H9 (cell line): ENCODE measurements at regions not wholly inside any gene's neighbourhood (a gene's known extent, or its start where the extent isn't known, plus 50 kb on each side); places are given as distances from the start of the nearest gene placed in this dataset.

Experiments
- DNase-seq: peaks from one replicate; pipeline ENCODE4 v3.0.0-alpha.2; 2017
- H2AFZ ChIP-seq: one replicate; pipeline ENCODE4 v1.6.1; 2013; ENCODE audit warnings: mild to moderate bottlenecking, low read length, control low read depth, moderate library complexity
- H2AK5ac ChIP-seq: 2 replicates; pipeline ENCODE4 v1.6.1; 2013; ENCODE audit warnings: low read length, control low read depth, mixed read lengths; ENCODE audit not compliant: insufficient read length
- H2BK120ac ChIP-seq: one replicate; pipeline ENCODE4 v1.6.1; 2013; ENCODE audit warnings: low read depth, mild to moderate bottlenecking, low read length, control low read depth, inconsistent platforms; ENCODE audit not compliant: poor library complexity, severe bottlenecking
- H2BK12ac ChIP-seq: 2 replicates; pipeline ENCODE4 v1.6.1; 2013; ENCODE audit warnings: low read length, control low read depth, mixed read lengths, low read depth; ENCODE audit not compliant: insufficient read length
- H2BK15ac ChIP-seq: 2 replicates; pipeline ENCODE4 v1.6.1; 2013; ENCODE audit warnings: low read depth, low read length, control low read depth
- H2BK20ac ChIP-seq: one replicate; pipeline ENCODE4 v1.6.1; 2013; ENCODE audit warnings: low read depth, mild to moderate bottlenecking, low read length, control low read depth, inconsistent platforms; ENCODE audit not compliant: poor library complexity, severe bottlenecking
- H2BK5ac ChIP-seq: 2 replicates; pipeline ENCODE4 v1.6.1; 2013; ENCODE audit warnings: low read length, control low read depth, mixed read lengths; ENCODE audit not compliant: insufficient read length
- H3K14ac ChIP-seq: 2 replicates; pipeline ENCODE4 v1.6.1; 2013; ENCODE audit warnings: low read length, control low read depth; ENCODE audit not compliant: insufficient read depth
- H3K18ac ChIP-seq: 2 replicates; pipeline ENCODE4 v1.6.1; 2013; ENCODE audit warnings: low read depth, mild to moderate bottlenecking, mixed read lengths, low read length, control low read depth; ENCODE audit not compliant: insufficient read length
- H3K23ac ChIP-seq: 2 replicates; pipeline ENCODE4 v1.6.1; 2013; ENCODE audit warnings: low read length, control low read depth, mixed read lengths, low read depth; ENCODE audit not compliant: insufficient read length
- H3K23me2 ChIP-seq: 2 replicates; pipeline ENCODE4 v1.6.1; 2013; ENCODE audit warnings: low read depth, mild to moderate bottlenecking, mixed read lengths, low read length, control low read depth; ENCODE audit not compliant: insufficient read length, poor library complexity, severe bottlenecking
- H3K27ac ChIP-seq: 2 replicates; pipeline ENCODE4 v1.5.1; 2013; ENCODE audit warnings: low read length, control low read depth, mixed read lengths, low read depth; ENCODE audit not compliant: insufficient read length
- H3K27me3 ChIP-seq: 2 replicates; pipeline ENCODE4 v1.6.1; 2013; ENCODE audit warnings: low read length, control low read depth, inconsistent platforms; ENCODE audit not compliant: insufficient read depth
- H3K4ac ChIP-seq: 2 replicates; pipeline ENCODE4 v1.6.1; 2013; ENCODE audit warnings: low read depth, mild to moderate bottlenecking, control low read depth, inconsistent platforms, low read length, moderate library complexity
- H3K4me1 ChIP-seq: 2 replicates; pipeline ENCODE4 v1.6.1; 2013; ENCODE audit warnings: low read length, control low read depth, inconsistent platforms; ENCODE audit not compliant: insufficient read depth
- H3K4me2 ChIP-seq: 2 replicates; pipeline ENCODE4 v1.6.1; 2013; ENCODE audit warnings: low read length, control low read depth, mixed read lengths; ENCODE audit not compliant: insufficient read length, insufficient read depth
- H3K56ac ChIP-seq: 2 replicates; pipeline ENCODE4 v1.6.1; 2013; ENCODE audit warnings: low read depth, mild to moderate bottlenecking, mixed read lengths, low read length, control low read depth; ENCODE audit not compliant: insufficient read length
- H3K79me1 ChIP-seq: 2 replicates; pipeline ENCODE4 v1.6.1; 2013; ENCODE audit warnings: low read depth, mild to moderate bottlenecking, moderate library complexity, low read length, control low read depth, inconsistent platforms; ENCODE audit not compliant: insufficient read depth, poor library complexity, severe bottlenecking
- H3K79me2 ChIP-seq: 2 replicates; pipeline ENCODE4 v1.6.1; 2013; ENCODE audit warnings: low read length, control low read depth, inconsistent platforms; ENCODE audit not compliant: insufficient read depth
- H3K9ac ChIP-seq: 2 replicates; pipeline ENCODE4 v1.6.1; 2013; ENCODE audit warnings: low read length, control low read depth, mixed read lengths; ENCODE audit not compliant: insufficient read length; ENCODE audit errors: extremely low read depth
- H3K9me3 ChIP-seq: one replicate; pipeline ENCODE4 v1.6.1; 2013; ENCODE audit warnings: low read depth, low read length, inconsistent platforms; ENCODE audit not compliant: control insufficient read depth
- H3T11ph ChIP-seq: one replicate; pipeline ENCODE4 v1.6.1; 2013; ENCODE audit warnings: mild to moderate bottlenecking, low read length, control low read depth, inconsistent platforms
- H4K20me1 ChIP-seq: one replicate; pipeline ENCODE4 v1.6.1; 2013; ENCODE audit not compliant: control insufficient read depth, insufficient read length, insufficient read depth
- H4K5ac ChIP-seq: 2 replicates; pipeline ENCODE4 v1.6.1; 2013; ENCODE audit warnings: low read depth, mild to moderate bottlenecking, mixed read lengths, low read length, control low read depth; ENCODE audit not compliant: insufficient read length
- H4K8ac ChIP-seq: replicated peaks from 2 replicates; pipeline ENCODE4 v1.6.1; 2013; ENCODE audit warnings: low read length, control low read depth, mixed read lengths, low read depth; ENCODE audit not compliant: insufficient read length
- H4K91ac ChIP-seq: 2 replicates; pipeline ENCODE4 v1.6.1; 2013; ENCODE audit warnings: low read depth, mild to moderate bottlenecking, moderate library complexity, mixed read lengths, low read length, control low read depth; ENCODE audit not compliant: insufficient read length
- H3K27ac Mint-ChIP-seq, 3 experiments: 2 replicates in 2 of 3; 3 replicates in 1 of 3; pipeline ENCODE4 v1.8.0; 2020 to 2021; ENCODE audit warnings: mixed read lengths in 3 of 3, mild to moderate bottlenecking in 1 of 3, moderate library complexity in 1 of 3
- H3K27me3 Mint-ChIP-seq: 2 replicates; pipeline ENCODE4 v1.8.0; 2021; ENCODE audit warnings: low read depth, mild to moderate bottlenecking, moderate library complexity, mixed read lengths
- H3K36me3 Mint-ChIP-seq, 3 experiments: 2 replicates in 2 of 3; 3 replicates in 1 of 3; pipeline ENCODE4 v1.8.0; 2020 to 2021; ENCODE audit warnings: low read depth in 3 of 3, mixed read lengths in 3 of 3; ENCODE audit not compliant: insufficient read depth in 1 of 3
- H3K4me1 Mint-ChIP-seq, 2 experiments: 2 replicates each; pipeline ENCODE4 v1.8.0; 2020; ENCODE audit warnings: mixed read lengths in 2 of 2
- H3K4me3 Mint-ChIP-seq, 2 experiments: 2 replicates in 1 of 2; 3 replicates in 1 of 2; pipeline ENCODE4 v1.8.0; 2020 to 2021; ENCODE audit warnings: mild to moderate bottlenecking in 2 of 2, mixed read lengths in 2 of 2, moderate library complexity in 1 of 2
- H3K9me3 Mint-ChIP-seq, 2 experiments: 2 replicates in 1 of 2; 3 replicates in 1 of 2; pipeline ENCODE4 v1.8.0; 2020; ENCODE audit warnings: mild to moderate bottlenecking in 2 of 2, mixed read lengths in 2 of 2, moderate library complexity in 1 of 2
- CTCF ChIP-seq: fragments of 200-600 bp; sonication (generic); conservative IDR thresholded peaks from 3 replicates; pipeline ENCODE4 v1.8.0; 2021; ENCODE audit warnings: antibody characterized with exemption, mild to moderate bottlenecking
- WGBS: extraction: QIAGEN DNeasy Blood & Tissue Kit; methylation state at CpG from one replicate; pipeline ENCODE4 v1.1.7; 2013; ENCODE audit warnings: missing lambda C conversion rate, low lambda C conversion rate, mixed read lengths; ENCODE audit not compliant: insufficient read length; ENCODE audit errors: extremely low coverage; 5-methylcytosine and 5-hydroxymethylcytosine counted together

- Histone ChIP-seq H3K9ac (no peak overlapping the region), H3K23ac (no peak overlapping the region), H4K8ac (no peak overlapping the region), H3K4me2 (no peak overlapping the region), H4K91ac (no peak overlapping the region), H3K23me2 (no peaks in the 10 kb centered on the region), H3K79me1 (no peaks in the 10 kb centered on the region), H2BK5ac (no peak overlapping the region), H3K79me2 (no peaks in the 10 kb centered on the region), H4K20me1 (no peaks in the 10 kb centered on the region), H2BK20ac (no peak overlapping the region), H4K5ac (no peak overlapping the region), H2AFZ (no peak overlapping the region), H3K27ac (no peak overlapping the region), H3K56ac (no peak overlapping the region), H3K18ac (no peak overlapping the region), H3K14ac (no peak overlapping the region), H3K4ac (no peak overlapping the region), H2AK5ac (no peak overlapping the region), H3K9me3 (no peaks in the 10 kb centered on the region), H2BK120ac (no peak overlapping the region), H3K4me1 (peaks cover 3% of the 10 kb centered on the region; the same call in 1 of the 2 replicates), H2BK12ac (no peak overlapping the region), H2BK15ac (no peak overlapping the region), H3T11ph (no peak overlapping the region), H3K27me3 (no peaks in the 10 kb centered on the region)
- no peak for DNase-seq
- TF ChIP-seq CTCF = no peak
- Mint-ChIP-seq H3K4me3 (no peak overlapping the region), H3K27ac (no peak overlapping the region), H3K36me3 (no peaks in the 10 kb centered on the region), H3K27me3 (peaks cover 7% of the 10 kb centered on the region), H3K4me1 (peaks cover 10 to 21% of the 10 kb centered on the region in 2 experiments), H3K9me3 (peaks cover 0 to 3% of the 10 kb centered on the region in 2 experiments; a peak in 1 of 5 replicates)
- WGBS = no CpG with 5 or more reads among the region's 5 CpGs
Measured at GRCh38 chr2:216989340-216990129, 129.7 kb upstream of the TNP1 start.
